Suprapubic skin (tissue), 4 donors: ENCODE measurements at regions not wholly inside any gene's neighbourhood (a gene's known extent, or its start where the extent isn't known, plus 50 kb on each side); places are given as distances from the start of the nearest gene placed in this dataset.

Experiments used
- DNase-seq, 2 donors: peaks; one replicate each; pipeline ENCODE4 v3.0.0-alpha.2; 2019; ENCODE audit warnings: low spot score in 2 of 2
- H3K27ac ChIP-seq: fragments of 200-600 bp; sonication (generic); one replicate; pipeline ENCODE4 v1.5.1; 2019
- H3K27me3 ChIP-seq: fragments of 200-600 bp; sonication (generic); one replicate; pipeline ENCODE4 v1.5.1; 2019
- H3K36me3 ChIP-seq: fragments of 200-600 bp; sonication (generic); one replicate; pipeline ENCODE4 v1.5.1; 2019
- H3K4me1 ChIP-seq: fragments of 200-600 bp; sonication (generic); one replicate; pipeline ENCODE4 v1.5.1; 2019
- H3K4me3 ChIP-seq: fragments of 200-600 bp; sonication (generic); one replicate; pipeline ENCODE4 v1.5.1; 2019; ENCODE audit warnings: mild to moderate bottlenecking
- H3K9me3 ChIP-seq: fragments of 200-600 bp; sonication (generic); one replicate; pipeline ENCODE4 v1.5.1; 2019
- CTCF ChIP-seq, 2 donors: fragments of 200-600 bp in 1 of 2; fragments of 450-650 bp in 1 of 2; sonication (generic) in 1 of 2; IDR thresholded peaks; one replicate each; pipeline ENCODE4 v1.5.1; 2016 to 2019; ENCODE audit warnings: antibody characterized with exemption in 2 of 2, mild to moderate bottlenecking in 1 of 2, moderate library complexity in 1 of 2
- EP300 ChIP-seq: sonication (generic); formaldehyde crosslinking; IDR thresholded peaks from one replicate; pipeline ENCODE4 v1.6.1; 2017; ENCODE audit warnings: antibody characterized with exemption
- POLR2A ChIP-seq, 2 donors: fragments of 450-650 bp; IDR thresholded peaks; one replicate each; pipeline ENCODE4 v1.6.1; 2017; ENCODE audit warnings: antibody characterized with exemption in 2 of 2, mild to moderate bottlenecking in 2 of 2, moderate library complexity in 2 of 2
- POLR2AphosphoS5 ChIP-seq, 3 donors: sonication (generic); formaldehyde crosslinking; IDR thresholded peaks; one replicate each; pipeline ENCODE4 v1.6.1; 2017; ENCODE audit warnings: antibody characterized with exemption in 3 of 3
- WGBS: methylation state at CpG from one replicate; pipeline ENCODE4 v1.1.5; 2018; 5-methylcytosine and 5-hydroxymethylcytosine counted together

DNA sequence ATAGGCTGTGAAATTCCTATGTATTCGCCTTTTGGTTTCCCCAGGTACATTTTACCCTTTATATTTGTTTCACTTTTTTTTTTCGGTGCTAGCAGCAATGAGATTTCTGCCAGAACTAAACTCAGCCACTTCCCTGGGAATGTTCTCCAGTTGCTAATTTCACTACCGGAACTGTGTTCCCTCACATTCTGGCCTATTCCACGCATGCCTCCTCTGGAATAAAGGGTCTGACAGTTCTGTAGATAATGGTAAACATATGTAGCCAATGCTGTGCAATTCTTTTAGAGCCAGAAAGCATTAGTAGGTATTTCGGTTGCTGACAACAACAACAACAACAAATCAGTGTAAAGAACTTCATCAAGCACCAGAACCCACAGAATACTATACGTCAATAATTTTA is 96.1 kb upstream of the TBX18 start:
- Histone ChIP-seq H3K4me3 (no peak overlapping the region), H3K9me3 (no peaks in the 10 kb centered on the region), H3K4me1 (no peaks in the 10 kb centered on the region), H3K27ac (no peak overlapping the region), H3K27me3 (no peaks in the 10 kb centered on the region), H3K36me3 (no peaks in the 10 kb centered on the region)
- WGBS = 66% methylated on average over 6 of the region's 6 CpGs
- TF ChIP-seq CTCF (IDR thresholded peaks at IDR 0.05) (no peak), EP300 (no peak), POLR2A (IDR thresholded peaks at IDR 0.05) (no peak), POLR2AphosphoS5 (IDR thresholded peaks at IDR 0.05) (no peak)
- DNase-seq = no peak

- H3K4me3 ChIP-seq = no peak overlapping the region
- TF ChIP-seq POLR2AphosphoS5 (IDR thresholded peaks at IDR 0.05) (no peak), CTCF (IDR thresholded peaks at IDR 0.05) (no peak), POLR2A (IDR thresholded peaks at IDR 0.05) (no peak), EP300 (no peak)
- no peak for DNase-seq
- 70% methylated on average over 8 of the region's 8 CpGs for WGBS
- H3K36me3 ChIP-seq = no peaks in the 10 kb centered on the region
- H3K27ac ChIP-seq = no peak overlapping the region
- H3K27me3 ChIP-seq = no peaks in the 10 kb centered on the region
- no peaks in the 10 kb centered on the region for H3K9me3 ChIP-seq
- no peaks in the 10 kb centered on the region for H3K4me1 ChIP-seq
These were observed 90.5 kb upstream of the TBX18 start for GRCh38 chr6:84854811-84855400.

DNA sequence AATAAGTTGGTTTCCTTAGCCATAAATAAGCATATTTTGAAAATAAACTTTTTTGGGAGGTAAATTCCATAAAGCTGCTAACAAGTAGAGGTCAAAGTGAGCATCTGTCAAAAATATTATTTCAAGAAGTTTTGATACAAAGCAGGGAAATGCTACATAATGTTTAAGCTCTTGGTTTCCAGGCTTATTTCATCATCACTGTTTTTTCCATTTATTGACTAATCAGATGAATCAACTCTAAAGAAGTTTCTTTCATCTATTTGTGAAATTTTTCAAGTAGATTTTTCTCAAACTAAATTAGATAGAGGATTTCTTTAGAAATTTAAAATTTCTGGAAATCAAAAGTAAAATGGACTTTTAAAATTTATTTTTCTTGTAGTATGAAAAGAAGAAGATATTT is 89.5 kb upstream of the TBX18 start:
- TF ChIP-seq POLR2AphosphoS5 (IDR thresholded peaks at IDR 0.05) = no peak
- no peak for TF ChIP-seq CTCF (IDR thresholded peaks at IDR 0.05)
- no peak for TF ChIP-seq EP300
- H3K36me3 ChIP-seq = no peaks in the 10 kb centered on the region
- no peak for DNase-seq
- H3K27me3 ChIP-seq = no peaks in the 10 kb centered on the region
- no peaks in the 10 kb centered on the region for H3K4me1 ChIP-seq
- H3K27ac ChIP-seq = no peak overlapping the region
- no peaks in the 10 kb centered on the region for H3K9me3 ChIP-seq
- H3K4me3 ChIP-seq = no peak overlapping the region

DNA sequence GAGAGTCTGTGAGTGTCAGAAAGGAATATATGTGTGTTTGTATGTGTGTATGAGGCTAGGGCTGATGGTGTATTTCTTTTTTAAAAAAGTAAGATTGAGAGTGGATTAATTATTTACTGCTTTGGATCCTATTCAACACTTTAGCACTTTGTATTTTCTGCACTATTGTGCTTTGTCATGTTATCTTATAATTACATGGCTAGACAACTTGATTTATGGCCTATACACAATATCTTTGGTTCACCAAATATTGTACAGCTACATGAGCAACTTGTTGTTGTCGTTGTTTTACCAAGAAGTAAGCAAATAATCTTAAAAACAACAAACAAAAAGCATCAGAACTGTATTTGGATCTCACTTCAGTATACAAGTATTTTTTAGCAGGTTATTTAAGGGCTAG is 84.6 kb upstream of the TBX18 start:
- TF ChIP-seq POLR2A (IDR thresholded peaks at IDR 0.05) (no peak), CTCF (IDR thresholded peaks at IDR 0.05) (no peak), POLR2AphosphoS5 (IDR thresholded peaks at IDR 0.05) (no peak)

GRCh38 chr6:84847390-84848160 is 83.2 kb upstream of the TBX18 start:
- H3K4me1 ChIP-seq = no peaks in the 10 kb centered on the region
- H3K36me3 ChIP-seq = no peaks in the 10 kb centered on the region
- H3K9me3 ChIP-seq = no peaks in the 10 kb centered on the region
- TF ChIP-seq EP300 (no peak), POLR2A (IDR thresholded peaks at IDR 0.05) (no peak), POLR2AphosphoS5 (IDR thresholded peaks at IDR 0.05) (no peak), CTCF (IDR thresholded peaks at IDR 0.05) (no peak)
- WGBS = 78% methylated on average over 3 of the region's 3 CpGs
- DNase-seq = no peak
- no peak overlapping the region for H3K4me3 ChIP-seq
- no peak overlapping the region for H3K27ac ChIP-seq
- H3K27me3 ChIP-seq = no peaks in the 10 kb centered on the region

More for the DNA sequence above, 84.6 kb upstream of the TBX18 start:
- no peak for DNase-seq
- WGBS = 66% methylated on average over 1 of the region's 1 CpG
- Histone ChIP-seq H3K36me3 (no peaks in the 10 kb centered on the region), H3K27me3 (no peaks in the 10 kb centered on the region), H3K27ac (no peak overlapping the region), H3K4me3 (no peak overlapping the region), H3K4me1 (no peaks in the 10 kb centered on the region), H3K9me3 (no peaks in the 10 kb centered on the region)
